Neural progenitor cell (in vitro differentiated cells): ENCODE measurements at regions not wholly inside any gene's neighbourhood (a gene's known extent, or its start where the extent isn't known, plus 50 kb on each side); places are given as distances from the start of the nearest gene placed in this dataset.

Experiments used
- DNase-seq: peaks from one replicate; pipeline ENCODE4 v3.0.0-alpha.2; 2016; ENCODE audit warnings: low spot score
- H2AFZ ChIP-seq: fragments of 200-600 bp; sonication (generic); replicated peaks from 2 replicates; pipeline ENCODE4 v1.6.1; 2016; ENCODE audit warnings: antibody characterized with exemption
- H3F3A ChIP-seq: fragments of 200-600 bp; sonication (generic); 2 replicates; pipeline ENCODE4 v1.6.1; 2016; ENCODE audit warnings: antibody characterized with exemption, low read depth
- H3K27ac ChIP-seq: fragments of 200-600 bp; sonication (generic); 2 replicates; pipeline ENCODE4 v1.5.1; 2016; ENCODE audit warnings: mild to moderate bottlenecking
- H3K27me3 ChIP-seq: fragments of 200-600 bp; sonication (generic); 2 replicates; pipeline ENCODE4 v1.6.1; 2016; ENCODE audit warnings: mild to moderate bottlenecking, moderate library complexity
- H3K36me3 ChIP-seq: fragments of 200-600 bp; sonication (generic); 2 replicates; pipeline ENCODE4 v1.5.1; 2016
- H3K4me1 ChIP-seq: fragments of 200-600 bp; sonication (generic); 2 replicates; pipeline ENCODE4 v1.6.1; 2016; ENCODE audit warnings: mixed run types
- H3K4me2 ChIP-seq: fragments of 200-600 bp; sonication (generic); 2 replicates; pipeline ENCODE4 v1.6.1; 2016
- H3K4me3 ChIP-seq: fragments of 200-600 bp; sonication (generic); 2 replicates; pipeline ENCODE4 v1.5.1; 2016
- H3K79me2 ChIP-seq: fragments of 200-600 bp; sonication (generic); 2 replicates; pipeline ENCODE4 v1.6.1; 2016; ENCODE audit warnings: low read depth
- H3K9ac ChIP-seq: fragments of 200-600 bp; sonication (generic); 2 replicates; pipeline ENCODE4 v1.6.1; 2016
- H3K9me3 ChIP-seq: fragments of 200-600 bp; sonication (generic); 2 replicates; pipeline ENCODE4 v1.5.1; 2016; ENCODE audit warnings: low read depth
- H4K20me1 ChIP-seq: fragments of 200-600 bp; sonication (generic); 2 replicates; pipeline ENCODE4 v1.6.1; 2016; ENCODE audit warnings: low read depth
- H3K27ac Mint-ChIP-seq: 3 replicates; pipeline ENCODE4 v1.8.0; 2021; ENCODE audit warnings: mixed read lengths
- H3K27me3 Mint-ChIP-seq: 2 replicates; pipeline ENCODE4 v1.8.0; 2022; ENCODE audit warnings: low read depth, mild to moderate bottlenecking, inconsistent platforms, moderate library complexity, mixed read lengths; ENCODE audit not compliant: insufficient read depth
- H3K36me3 Mint-ChIP-seq: 3 replicates; pipeline ENCODE4 v1.8.0; 2021; ENCODE audit warnings: mixed read lengths
- H3K4me1 Mint-ChIP-seq: 3 replicates; pipeline ENCODE4 v1.8.0; 2021; ENCODE audit warnings: mixed read lengths
- H3K4me3 Mint-ChIP-seq: 3 replicates; pipeline ENCODE4 v1.8.0; 2021; ENCODE audit warnings: mild to moderate bottlenecking, moderate library complexity, mixed read lengths
- H3K9me3 Mint-ChIP-seq: 3 replicates; pipeline ENCODE4 v1.8.0; 2020; ENCODE audit warnings: mixed read lengths
- CTCF ChIP-seq: fragments of 200-600 bp; sonication (generic); IDR thresholded peaks from 2 replicates; pipeline ENCODE4 v1.5.1; 2017; ENCODE audit warnings: antibody characterized with exemption, mild to moderate bottlenecking
- EZH2 ChIP-seq: fragments of 200-600 bp; sonication (generic); IDR thresholded peaks from 2 replicates; pipeline ENCODE4 v1.6.1; 2017; ENCODE audit warnings: antibody characterized with exemption, mild to moderate bottlenecking, moderate library complexity
- EZH2phosphoT487 ChIP-seq: fragments of 200-600 bp; sonication (generic); IDR thresholded peaks from 2 replicates; pipeline ENCODE4 v1.6.1; 2017; ENCODE audit warnings: antibody characterized with exemption

GRCh38 chr3:146680617-146681016 lies 75.5 kb upstream of the PLSCR5 start:
- Histone ChIP-seq H3K79me2 (no peaks in the 10 kb centered on the region), H3K4me2 (no peak overlapping the region), H3K36me3 (no peaks in the 10 kb centered on the region), H3K9me3 (no peaks in the 10 kb centered on the region), H3K4me1 (no peaks in the 10 kb centered on the region), H4K20me1 (no peaks in the 10 kb centered on the region), H3K9ac (no peak overlapping the region), H3K27me3 (no peaks in the 10 kb centered on the region), H3F3A (no peaks in the 10 kb centered on the region), H2AFZ (no peak overlapping the region), H3K27ac (no peak overlapping the region), H3K4me3 (no peak overlapping the region)
- TF ChIP-seq CTCF (no peak), EZH2 (no peak), EZH2phosphoT487 (no peak)
- H3K4me3 Mint-ChIP-seq = no peak overlapping the region
- no peaks in the 10 kb centered on the region for H3K27me3 Mint-ChIP-seq
- H3K9me3 Mint-ChIP-seq = no peaks in the 10 kb centered on the region
- no peak for DNase-seq
- peaks cover 15% of the 10 kb centered on the region for H3K4me1 Mint-ChIP-seq
- H3K36me3 Mint-ChIP-seq = no peaks in the 10 kb centered on the region
- no peak overlapping the region for H3K27ac Mint-ChIP-seq

- no peaks in the 10 kb centered on the region for H3K27me3 Mint-ChIP-seq
- no peak overlapping the region for H3K4me3 Mint-ChIP-seq
- peaks cover 15% of the 10 kb centered on the region for H3K4me1 Mint-ChIP-seq
- no peak overlapping the region for H3K27ac Mint-ChIP-seq
- H3K4me1 ChIP-seq = no peaks in the 10 kb centered on the region
- H3K4me2 ChIP-seq = no peak overlapping the region
- no peak for DNase-seq
- H4K20me1 ChIP-seq = no peaks in the 10 kb centered on the region
- H3F3A ChIP-seq = no peaks in the 10 kb centered on the region
- H3K27me3 ChIP-seq = no peaks in the 10 kb centered on the region
- H3K36me3 ChIP-seq = no peaks in the 10 kb centered on the region
- no peak overlapping the region for H3K9ac ChIP-seq
- TF ChIP-seq CTCF (no peak), EZH2phosphoT487 (no peak), EZH2 (no peak)
- no peak overlapping the region for H3K27ac ChIP-seq
- H3K79me2 ChIP-seq = no peaks in the 10 kb centered on the region
- H3K4me3 ChIP-seq = no peak overlapping the region
- H3K36me3 Mint-ChIP-seq = no peaks in the 10 kb centered on the region
- no peak overlapping the region for H2AFZ ChIP-seq
- H3K9me3 ChIP-seq = no peaks in the 10 kb centered on the region
- H3K9me3 Mint-ChIP-seq = no peaks in the 10 kb centered on the region
Measured at GRCh38 chr3:146679995-146680394, 74.8 kb upstream of the PLSCR5 start.

GRCh38 chr3:146679191-146679590 lies 74.0 kb upstream of the PLSCR5 start:
- no peak for TF ChIP-seq CTCF
- no peak for TF ChIP-seq EZH2
- no peak for DNase-seq
- Histone ChIP-seq H3K27ac (no peak overlapping the region), H3K4me2 (no peak overlapping the region), H3K4me1 (no peaks in the 10 kb centered on the region), H2AFZ (no peak overlapping the region), H3K9me3 (no peaks in the 10 kb centered on the region), H3K36me3 (no peaks in the 10 kb centered on the region), H3K4me3 (no peak overlapping the region), H3K79me2 (no peaks in the 10 kb centered on the region), H3F3A (no peaks in the 10 kb centered on the region), H3K9ac (no peak overlapping the region), H3K27me3 (no peaks in the 10 kb centered on the region), H4K20me1 (no peaks in the 10 kb centered on the region)
- H3K4me1 Mint-ChIP-seq = peaks cover 15% of the 10 kb centered on the region
- H3K27me3 Mint-ChIP-seq = no peaks in the 10 kb centered on the region
- H3K27ac Mint-ChIP-seq = no peak overlapping the region
- H3K4me3 Mint-ChIP-seq = no peak overlapping the region
- no peaks in the 10 kb centered on the region for H3K9me3 Mint-ChIP-seq
- H3K36me3 Mint-ChIP-seq = no peaks in the 10 kb centered on the region

GRCh38 chr3:146672941-146673340 lies 67.8 kb upstream of the PLSCR5 start:
- Histone ChIP-seq H3K79me2 (no peaks in the 10 kb centered on the region), H3K4me2 (no peak overlapping the region), H3K4me1 (no peaks in the 10 kb centered on the region), H2AFZ (no peak overlapping the region), H3K9me3 (no peaks in the 10 kb centered on the region), H3K36me3 (no peaks in the 10 kb centered on the region), H3K4me3 (no peak overlapping the region), H4K20me1 (no peaks in the 10 kb centered on the region), H3K9ac (no peak overlapping the region), H3K27ac (no peak overlapping the region), H3K27me3 (no peaks in the 10 kb centered on the region), H3F3A (no peaks in the 10 kb centered on the region)
- Mint-ChIP-seq H3K27me3 (no peaks in the 10 kb centered on the region), H3K27ac (no peak overlapping the region), H3K9me3 (no peaks in the 10 kb centered on the region), H3K4me3 (no peak overlapping the region), H3K4me1 (no peaks in the 10 kb centered on the region), H3K36me3 (no peaks in the 10 kb centered on the region)
- TF ChIP-seq EZH2phosphoT487 (no peak), CTCF (no peak), EZH2 (no peak)
- DNase-seq = no peak
